ENCODE measurements at regions not wholly inside any gene's neighbourhood (a gene's known extent, or its start where the extent isn't known, plus 50 kb on each side); places are given as distances from the start of the nearest gene placed in this dataset.

- Histone ChIP-seq H3K9ac (ENCODE audit: low read length) (no peak overlapping the region), H3K4me3 (ENCODE audit: low read length) (no peak overlapping the region), H3K4me1 (ENCODE audit: control insufficient read depth, insufficient read depth, low read length) (no peaks in the 10 kb centered on the region), H3K27me3 (ENCODE audit: control insufficient read depth, insufficient read depth, low read length) (no peaks in the 10 kb centered on the region), H3K9me3 (ENCODE audit: control insufficient read depth, low read length) (no peaks in the 10 kb centered on the region), H3K36me3 (ENCODE audit: control insufficient read depth, insufficient read depth, low read length) (no peaks in the 10 kb centered on the region)
Observed at GRCh38 chr17:13283606-13284005, 265.8 kb upstream of the ELAC2 start.

GRCh38 chr17:13281626-13282025 lies 263.8 kb upstream of the ELAC2 start:
- H3K27me3 ChIP-seq (ENCODE audit: control insufficient read depth, insufficient read depth, low read length): no peaks in the 10 kb centered on the region
- H3K9me3 ChIP-seq (ENCODE audit: control insufficient read depth, low read length): no peaks in the 10 kb centered on the region
- H3K9ac ChIP-seq (ENCODE audit: low read length): no peak overlapping the region
- H3K36me3 ChIP-seq (ENCODE audit: control insufficient read depth, insufficient read depth, low read length): no peaks in the 10 kb centered on the region
- H3K4me3 ChIP-seq (ENCODE audit: low read length): no peak overlapping the region
- H3K4me1 ChIP-seq (ENCODE audit: control insufficient read depth, insufficient read depth, low read length): no peaks in the 10 kb centered on the region

DNA sequence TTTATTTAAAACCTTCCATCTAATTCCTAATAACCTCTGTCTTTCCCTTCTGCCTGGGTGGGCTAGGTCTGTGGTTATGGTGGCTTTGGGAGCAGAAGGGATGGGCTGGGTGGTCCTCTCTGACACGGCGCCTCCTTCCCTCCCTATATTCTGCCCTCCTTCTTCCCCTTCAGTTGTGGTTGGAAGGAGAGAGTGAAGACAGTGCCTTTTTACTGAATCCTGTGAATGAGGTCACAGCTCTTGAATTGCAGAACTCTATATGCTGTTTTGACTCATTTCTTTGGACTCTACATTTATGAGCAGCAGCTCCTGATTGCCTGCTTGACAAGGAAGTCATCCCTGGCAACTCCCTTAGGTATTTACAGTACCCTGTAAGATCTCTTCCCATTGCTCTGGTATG lies 256.0 kb upstream of the ELAC2 start:
- H3K36me3 ChIP-seq (ENCODE audit: control insufficient read depth, insufficient read depth, low read length): no peaks in the 10 kb centered on the region
- H3K27me3 ChIP-seq (ENCODE audit: control insufficient read depth, insufficient read depth, low read length): no peaks in the 10 kb centered on the region
- no peak overlapping the region for H3K4me3 ChIP-seq (ENCODE audit: low read length)
- no peaks in the 10 kb centered on the region for H3K9me3 ChIP-seq (ENCODE audit: control insufficient read depth, low read length)
- no peaks in the 10 kb centered on the region for H3K4me1 ChIP-seq (ENCODE audit: control insufficient read depth, insufficient read depth, low read length)
- H3K9ac ChIP-seq (ENCODE audit: low read length): no peak overlapping the region

DNA sequence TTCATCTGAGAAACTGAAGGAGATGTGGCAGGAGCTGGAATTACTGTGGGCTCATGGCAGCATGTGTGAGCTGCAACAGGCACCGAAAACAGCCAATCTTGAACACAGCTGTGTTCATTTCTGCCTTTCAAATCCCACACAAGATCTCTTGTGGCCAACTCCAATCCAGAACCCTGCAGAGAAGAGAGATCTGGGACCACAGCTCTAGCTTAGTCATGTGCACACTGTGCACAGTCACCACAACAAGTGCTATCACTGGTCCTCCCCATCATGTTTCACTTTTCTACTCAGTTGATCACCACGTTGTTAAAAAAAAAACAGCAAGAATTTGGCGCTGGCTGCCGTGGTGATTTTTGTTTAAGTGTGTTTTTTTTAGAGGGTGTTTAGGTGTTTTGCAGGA lies 254.5 kb upstream of the ELAC2 start:
- Histone ChIP-seq H3K9me3 (ENCODE audit: control insufficient read depth, low read length) (no peaks in the 10 kb centered on the region), H3K36me3 (ENCODE audit: control insufficient read depth, insufficient read depth, low read length) (no peaks in the 10 kb centered on the region), H3K9ac (ENCODE audit: low read length) (no peak overlapping the region), H3K27me3 (ENCODE audit: control insufficient read depth, insufficient read depth, low read length) (no peaks in the 10 kb centered on the region), H3K4me3 (ENCODE audit: low read length) (no peak overlapping the region), H3K4me1 (ENCODE audit: control insufficient read depth, insufficient read depth, low read length) (no peaks in the 10 kb centered on the region)

DNA sequence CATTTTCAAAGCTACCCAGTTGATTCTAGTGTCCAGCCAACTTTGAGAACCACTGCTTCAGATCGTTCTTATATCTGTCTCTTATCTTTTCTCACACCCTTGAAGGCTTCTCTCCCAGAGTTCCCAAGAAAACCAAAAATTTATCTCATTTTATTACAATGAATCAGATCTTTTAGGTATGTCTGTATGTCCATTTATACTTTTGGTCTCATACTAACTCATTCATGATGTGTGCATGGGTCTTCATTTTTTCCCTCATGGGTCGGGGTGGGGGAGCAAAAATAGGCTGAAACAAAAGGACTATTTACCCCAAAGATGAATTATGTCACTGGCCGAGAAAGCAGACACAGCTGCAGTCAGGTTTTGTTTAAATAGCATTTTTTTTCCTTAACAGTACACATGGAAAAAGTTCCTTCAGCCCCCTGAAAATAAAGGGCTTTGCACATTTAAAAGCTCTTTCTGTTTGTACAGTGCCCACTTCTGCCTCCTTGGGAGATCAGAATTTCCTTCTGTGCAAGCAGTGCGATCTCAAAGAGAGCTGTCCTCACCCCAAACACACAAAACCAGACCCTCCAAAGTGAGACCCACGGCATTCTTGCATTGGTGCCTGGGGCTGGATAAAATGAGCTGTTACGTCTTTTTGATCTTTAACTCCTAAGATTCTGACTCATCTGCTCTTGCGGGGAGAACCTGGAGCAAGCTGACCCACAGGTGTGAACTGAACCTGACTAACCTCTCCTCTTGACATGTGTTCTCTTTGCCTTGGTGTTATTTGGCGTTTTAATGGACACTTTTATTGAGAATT lies 251.2 kb upstream of the ELAC2 start:
- no peaks in the 10 kb centered on the region for H3K27me3 ChIP-seq (ENCODE audit: control insufficient read depth, insufficient read depth, low read length)
- no peak overlapping the region for H3K9ac ChIP-seq (ENCODE audit: low read length)
- H3K4me1 ChIP-seq (ENCODE audit: control insufficient read depth, insufficient read depth, low read length): no peaks in the 10 kb centered on the region
- H3K4me3 ChIP-seq (ENCODE audit: low read length): no peak overlapping the region
- H3K9me3 ChIP-seq (ENCODE audit: control insufficient read depth, low read length): no peaks in the 10 kb centered on the region
- H3K36me3 ChIP-seq (ENCODE audit: control insufficient read depth, insufficient read depth, low read length): no peaks in the 10 kb centered on the region

GRCh38 chr17:13266606-13267005 lies 248.8 kb upstream of the ELAC2 start:
- Histone ChIP-seq H3K27me3 (ENCODE audit: control insufficient read depth, insufficient read depth, low read length) (no peaks in the 10 kb centered on the region), H3K36me3 (ENCODE audit: control insufficient read depth, insufficient read depth, low read length) (no peaks in the 10 kb centered on the region), H3K4me3 (ENCODE audit: low read length) (no peak overlapping the region), H3K9ac (ENCODE audit: low read length) (no peak overlapping the region), H3K9me3 (ENCODE audit: control insufficient read depth, low read length) (no peaks in the 10 kb centered on the region), H3K4me1 (ENCODE audit: control insufficient read depth, insufficient read depth, low read length) (no peaks in the 10 kb centered on the region)

GRCh38 chr17:13265311-13265710 lies 247.5 kb upstream of the ELAC2 start:
- H3K36me3 ChIP-seq (ENCODE audit: control insufficient read depth, insufficient read depth, low read length): no peaks in the 10 kb centered on the region

DNA sequence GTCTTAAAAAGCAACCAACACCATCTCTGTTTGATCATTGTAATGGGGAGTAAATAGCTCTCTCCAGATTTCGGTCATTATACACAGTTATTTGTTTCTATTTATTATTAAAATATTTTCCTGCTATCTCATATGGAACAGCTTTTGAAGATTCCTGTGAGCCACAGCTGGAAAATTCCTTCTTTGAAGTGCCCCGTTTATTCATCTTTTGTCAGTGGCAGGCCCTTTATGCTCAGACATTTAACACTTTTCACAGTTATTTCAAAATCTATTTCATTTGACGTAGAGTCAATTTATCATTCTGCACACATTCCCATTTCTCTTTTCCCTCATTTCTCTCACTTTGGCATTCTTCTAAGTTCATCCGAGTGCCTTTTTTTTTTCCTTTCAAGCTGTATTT lies 245.9 kb upstream of the ELAC2 start:
- Histone ChIP-seq H3K36me3 (ENCODE audit: control insufficient read depth, insufficient read depth, low read length) (no peaks in the 10 kb centered on the region), H3K9ac (ENCODE audit: low read length) (no peak overlapping the region)

More at GRCh38 chr17:13265311-13265710, 247.5 kb upstream of the ELAC2 start:
- Histone ChIP-seq H3K9ac (ENCODE audit: low read length) (no peak overlapping the region), H3K27me3 (ENCODE audit: control insufficient read depth, insufficient read depth, low read length) (no peaks in the 10 kb centered on the region), H3K9me3 (ENCODE audit: control insufficient read depth, low read length) (no peaks in the 10 kb centered on the region), H3K4me1 (ENCODE audit: control insufficient read depth, insufficient read depth, low read length) (no peaks in the 10 kb centered on the region), H3K4me3 (ENCODE audit: low read length) (no peak overlapping the region)

GRCh38 chr17:13256545-13256944 lies 238.7 kb upstream of the ELAC2 start:
- Histone ChIP-seq H3K9me3 (ENCODE audit: control insufficient read depth, low read length) (no peaks in the 10 kb centered on the region), H3K4me3 (ENCODE audit: low read length) (no peak overlapping the region), H3K36me3 (ENCODE audit: control insufficient read depth, insufficient read depth, low read length) (no peaks in the 10 kb centered on the region), H3K27me3 (ENCODE audit: control insufficient read depth, insufficient read depth, low read length) (no peaks in the 10 kb centered on the region), H3K9ac (ENCODE audit: low read length) (no peak overlapping the region), H3K4me1 (ENCODE audit: control insufficient read depth, insufficient read depth, low read length) (no peaks in the 10 kb centered on the region)

More for the DNA sequence above, 245.9 kb upstream of the ELAC2 start:
- H3K9me3 ChIP-seq (ENCODE audit: control insufficient read depth, low read length): no peaks in the 10 kb centered on the region
- no peaks in the 10 kb centered on the region for H3K4me1 ChIP-seq (ENCODE audit: control insufficient read depth, insufficient read depth, low read length)
- H3K4me3 ChIP-seq (ENCODE audit: low read length): no peak overlapping the region
- H3K27me3 ChIP-seq (ENCODE audit: control insufficient read depth, insufficient read depth, low read length): no peaks in the 10 kb centered on the region

GRCh38 chr17:13253733-13254410 lies 236.0 kb upstream of the ELAC2 start:
- Histone ChIP-seq H3K4me1 (ENCODE audit: control insufficient read depth, insufficient read depth, low read length) (no peaks in the 10 kb centered on the region), H3K27me3 (ENCODE audit: control insufficient read depth, insufficient read depth, low read length) (no peaks in the 10 kb centered on the region), H3K9ac (ENCODE audit: low read length) (no peak overlapping the region), H3K9me3 (ENCODE audit: control insufficient read depth, low read length) (no peaks in the 10 kb centered on the region), H3K36me3 (ENCODE audit: control insufficient read depth, insufficient read depth, low read length) (no peaks in the 10 kb centered on the region), H3K4me3 (ENCODE audit: low read length) (no peak overlapping the region)

DNA sequence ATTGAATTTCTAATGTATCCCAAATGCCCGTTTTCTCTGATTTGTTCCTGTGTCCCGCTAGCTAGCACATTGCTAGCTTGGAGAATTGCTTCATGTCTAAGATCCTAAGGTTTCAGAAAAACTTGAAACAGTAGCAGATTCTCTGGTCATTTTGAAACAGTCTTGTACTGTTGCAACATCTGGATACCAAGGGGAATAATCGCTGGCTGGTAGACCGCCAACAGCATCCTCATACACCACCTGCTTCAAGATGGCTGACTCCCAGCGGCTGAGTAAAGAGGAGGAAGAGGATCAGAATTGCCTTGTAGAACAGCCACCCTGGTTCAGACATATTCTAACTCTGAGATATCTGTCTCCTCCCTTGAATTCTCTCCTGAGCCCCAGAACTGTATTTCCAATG lies 226.7 kb upstream of the ELAC2 start:
- H3K27me3 ChIP-seq (ENCODE audit: control insufficient read depth, insufficient read depth, low read length): no peaks in the 10 kb centered on the region

GRCh38 chr17:13243585-13243984 lies 225.8 kb upstream of the ELAC2 start:
- Histone ChIP-seq H3K4me1 (ENCODE audit: control insufficient read depth, insufficient read depth, low read length) (no peaks in the 10 kb centered on the region), H3K9me3 (ENCODE audit: control insufficient read depth, low read length) (no peaks in the 10 kb centered on the region), H3K4me3 (ENCODE audit: low read length) (no peak overlapping the region), H3K27me3 (ENCODE audit: control insufficient read depth, insufficient read depth, low read length) (no peaks in the 10 kb centered on the region), H3K9ac (ENCODE audit: low read length) (no peak overlapping the region), H3K36me3 (ENCODE audit: control insufficient read depth, insufficient read depth, low read length) (no peaks in the 10 kb centered on the region)

More for the DNA sequence above, 226.7 kb upstream of the ELAC2 start:
- Histone ChIP-seq H3K9ac (ENCODE audit: low read length) (no peak overlapping the region), H3K9me3 (ENCODE audit: control insufficient read depth, low read length) (no peaks in the 10 kb centered on the region), H3K4me3 (ENCODE audit: low read length) (no peak overlapping the region), H3K36me3 (ENCODE audit: control insufficient read depth, insufficient read depth, low read length) (no peaks in the 10 kb centered on the region), H3K4me1 (ENCODE audit: control insufficient read depth, insufficient read depth, low read length) (no peaks in the 10 kb centered on the region)
